ENCODE measurements at regions not wholly inside any gene's neighbourhood (a gene's known extent, or its start where the extent isn't known, plus 50 kb on each side); places are given as distances from the start of the nearest gene placed in this dataset.

- TF ChIP-seq EZH2 (IDR thresholded peaks at IDR 0.05; ENCODE audit: borderline replicate concordance, low read depth, low read length, severe bottlenecking), result no peak
- TF ChIP-seq POLR2A (IDR thresholded peaks at IDR 0.05; ENCODE audit: low read depth, low read length), result no peak
- TF ChIP-seq MAX (IDR thresholded peaks at IDR 0.05; ENCODE audit: insufficient read depth, insufficient read length), result no peak
- no peak for TF ChIP-seq CTCF (IDR thresholded peaks at IDR 0.05; ENCODE audit: extremely low read depth in 1 of 2, insufficient read depth in 1 of 2, low read depth in 1 of 2, low read length in 2 of 2)
- TF ChIP-seq FOS (IDR thresholded peaks at IDR 0.05; ENCODE audit: borderline replicate concordance, insufficient read depth, low read length), result no peak
- no peak for TF ChIP-seq POLR2AphosphoS5 (IDR thresholded peaks at IDR 0.05; ENCODE audit: insufficient read depth, low read depth, low read length)
- TF ChIP-seq JUN (IDR thresholded peaks at IDR 0.05; ENCODE audit: borderline replicate concordance, insufficient read depth, insufficient read length, low read depth), result no peak
- TF ChIP-seq GATA2 (IDR thresholded peaks at IDR 0.05; ENCODE audit: insufficient read depth, insufficient read length, low read depth, low read length), result no peak
- no peak for TF ChIP-seq MYC (IDR thresholded peaks at IDR 0.05; ENCODE audit: low read depth, low read length)
These were observed 380.2 kb downstream of the LNPK start for GRCh38 chr2:175621821-175622220.

All from endothelial cell of umbilical vein (primary cell).